Activated T-helper 2 cell treated with anti-CD3 and anti-CD28 coated beads, Interferon-gamma antibody, Interleukin-2, Interleukin-4, amounts not matched to agents 10 μg/mL and 5 μg/mL and 100 μg/mL, durations not matched to agents 14 hours and 24 hours and 36 hours (primary cell): ENCODE measurements at regions not wholly inside any gene's neighbourhood (a gene's known extent, or its start where the extent isn't known, plus 50 kb on each side); places are given as distances from the start of the nearest gene placed in this dataset.
"Not testable (repeated sequence)": the region's sequence is repeated elsewhere in the genome, so short reads cannot be mapped to it uniquely, and the experiment has no call there.

Experiments used
- DNase-seq: peaks from one replicate; pipeline ENCODE4 v3.0.0; 2021; ENCODE audit warnings: low spot score
- H3K27ac Mint-ChIP-seq: one replicate; pipeline ENCODE4 v1.8.0; 2021; ENCODE audit warnings: mixed read lengths
- H3K27me3 Mint-ChIP-seq: one replicate; pipeline ENCODE4 v1.8.0; 2021; ENCODE audit warnings: low read depth, mixed read lengths
- H3K36me3 Mint-ChIP-seq: one replicate; pipeline ENCODE4 v1.8.0; 2021; ENCODE audit warnings: low read depth, mixed read lengths
- H3K4me1 Mint-ChIP-seq: one replicate; pipeline ENCODE4 v1.8.0; 2021; ENCODE audit warnings: low read depth, mixed read lengths
- H3K4me3 Mint-ChIP-seq: one replicate; pipeline ENCODE4 v1.8.0; 2021; ENCODE audit warnings: low read depth, mild to moderate bottlenecking, moderate library complexity, mixed read lengths
- H3K9me3 Mint-ChIP-seq: one replicate; pipeline ENCODE4 v1.8.0; 2021; ENCODE audit warnings: mixed read lengths
- intact Hi-C: fragments of 100-400 bp; cut with micrococcal nuclease; formaldehyde crosslinking; loops from one replicate; pipeline ENCODE4 v1.15.1; 2023

- intact Hi-C loops, result no loop called here
- Mint-ChIP-seq H3K9me3 (peaks cover 4% of the 10 kb centered on the region), H3K4me1 (no peaks in the 10 kb centered on the region), H3K27me3 (no peaks in the 10 kb centered on the region), H3K27ac (no peak overlapping the region), H3K4me3 (no peak overlapping the region), H3K36me3 (no peaks in the 10 kb centered on the region)
- no peak for DNase-seq
Observed at GRCh38 chr9:106143781-106144180, 449.4 kb downstream of the TMEM38B start.

GRCh38 chr9:106146066-106146840 lies 451.9 kb downstream of the TMEM38B start:
- Mint-ChIP-seq H3K36me3 (no peaks in the 10 kb centered on the region), H3K4me1 (no peaks in the 10 kb centered on the region), H3K4me3 (no peak overlapping the region), H3K9me3 (peaks cover 4% of the 10 kb centered on the region), H3K27ac (no peak overlapping the region), H3K27me3 (no peaks in the 10 kb centered on the region)
- DNase-seq, result no peak
- intact Hi-C loops, result no loop called here

- no peak for DNase-seq
- H3K27ac Mint-ChIP-seq, result no peak overlapping the region
- H3K4me3 Mint-ChIP-seq, result no peak overlapping the region
- no peaks in the 10 kb centered on the region for H3K36me3 Mint-ChIP-seq
- intact Hi-C loops, result no loop called here
- no peaks in the 10 kb centered on the region for H3K4me1 Mint-ChIP-seq
- H3K9me3 Mint-ChIP-seq, result peaks cover 2% of the 10 kb centered on the region
- no peaks in the 10 kb centered on the region for H3K27me3 Mint-ChIP-seq
Observed at GRCh38 chr9:106146886-106147285, 452.5 kb downstream of the TMEM38B start.

- H3K36me3 Mint-ChIP-seq, result no peaks in the 10 kb centered on the region
- H3K4me1 Mint-ChIP-seq, result no peaks in the 10 kb centered on the region
- no peaks in the 10 kb centered on the region for H3K27me3 Mint-ChIP-seq
- no peak overlapping the region for H3K27ac Mint-ChIP-seq
- DNase-seq, result no peak
- intact Hi-C loops, result no loop called here
- no peak overlapping the region for H3K4me3 Mint-ChIP-seq
- no peaks in the 10 kb centered on the region for H3K9me3 Mint-ChIP-seq
Observed at GRCh38 chr9:106149956-106150355, 455.6 kb downstream of the TMEM38B start.

GRCh38 chr9:106156465-106156864 lies 462.1 kb downstream of the TMEM38B start:
- Mint-ChIP-seq H3K27ac (no peak overlapping the region), H3K27me3 (no peaks in the 10 kb centered on the region), H3K4me3 (no peak overlapping the region), H3K4me1 (no peaks in the 10 kb centered on the region), H3K36me3 (no peaks in the 10 kb centered on the region), H3K9me3 (peaks cover 16% of the 10 kb centered on the region)
- intact Hi-C loops, result no loop called here
- DNase-seq, result no peak

GRCh38 chr9:106172265-106172664 lies 477.9 kb downstream of the TMEM38B start:
- Mint-ChIP-seq H3K27ac (no peak overlapping the region), H3K4me1 (no peaks in the 10 kb centered on the region), H3K4me3 (no peak overlapping the region), H3K9me3 (peaks cover 16% of the 10 kb centered on the region), H3K27me3 (no peaks in the 10 kb centered on the region), H3K36me3 (no peaks in the 10 kb centered on the region)
- intact Hi-C loops, result no loop called here
- DNase-seq, result no peak

- Mint-ChIP-seq H3K4me3 (no peak overlapping the region), H3K9me3 (peaks cover 18% of the 10 kb centered on the region), H3K27me3 (no peaks in the 10 kb centered on the region), H3K36me3 (no peaks in the 10 kb centered on the region), H3K27ac (no peak overlapping the region), H3K4me1 (no peaks in the 10 kb centered on the region)
- intact Hi-C loops, result no loop called here
- DNase-seq, result no peak
Observed at GRCh38 chr9:106174346-106174745, 480.0 kb downstream of the TMEM38B start.

GRCh38 chr9:106177216-106177615 lies 482.9 kb downstream of the TMEM38B start:
- H3K4me1 Mint-ChIP-seq, result no peaks in the 10 kb centered on the region
- intact Hi-C loops, result no loop called here
- no peak overlapping the region for H3K4me3 Mint-ChIP-seq
- H3K36me3 Mint-ChIP-seq, result no peaks in the 10 kb centered on the region
- no peaks in the 10 kb centered on the region for H3K27me3 Mint-ChIP-seq
- peaks cover 4% of the 10 kb centered on the region for H3K9me3 Mint-ChIP-seq
- DNase-seq, result no peak
- H3K27ac Mint-ChIP-seq, result no peak overlapping the region

GRCh38 chr9:106179191-106179590 lies 484.9 kb downstream of the TMEM38B start:
- Mint-ChIP-seq H3K36me3 (no peaks in the 10 kb centered on the region), H3K27me3 (no peaks in the 10 kb centered on the region), H3K9me3 (peaks cover 4% of the 10 kb centered on the region), H3K4me1 (no peaks in the 10 kb centered on the region), H3K27ac (no peak overlapping the region), H3K4me3 (no peak overlapping the region)
- intact Hi-C loops, result no loop called here
- no peak for DNase-seq

- intact Hi-C loops, H3K4me1 Mint-ChIP-seq, H3K4me3 Mint-ChIP-seq, H3K36me3 Mint-ChIP-seq, H3K27me3 Mint-ChIP-seq, H3K27ac Mint-ChIP-seq, DNase-seq: not testable (repeated sequence)
- H3K9me3 Mint-ChIP-seq, result peaks cover 38% of the 10 kb centered on the region
Observed at GRCh38 chr9:106203815-106204516, 509.6 kb downstream of the TMEM38B start.

- H3K9me3 Mint-ChIP-seq, result peaks cover 29% of the 10 kb centered on the region
- no peak overlapping the region for H3K4me3 Mint-ChIP-seq
- intact Hi-C loops, result no loop called here
- no peaks in the 10 kb centered on the region for H3K4me1 Mint-ChIP-seq
- no peak overlapping the region for H3K27ac Mint-ChIP-seq
- H3K27me3 Mint-ChIP-seq, result no peaks in the 10 kb centered on the region
- DNase-seq, result no peak
- no peaks in the 10 kb centered on the region for H3K36me3 Mint-ChIP-seq
Observed at GRCh38 chr9:106207298-106207697, 513.0 kb downstream of the TMEM38B start.

- no peaks in the 10 kb centered on the region for H3K36me3 Mint-ChIP-seq
- no peak for DNase-seq
- H3K27me3 Mint-ChIP-seq, result no peaks in the 10 kb centered on the region
- no peaks in the 10 kb centered on the region for H3K4me1 Mint-ChIP-seq
- intact Hi-C loops, result no loop called here
- H3K27ac Mint-ChIP-seq, result no peak overlapping the region
- H3K9me3 Mint-ChIP-seq, result peaks cover 6% of the 10 kb centered on the region
- H3K4me3 Mint-ChIP-seq, result no peak overlapping the region
Observed at GRCh38 chr9:106218427-106218826, 524.1 kb downstream of the TMEM38B start.

- DNase-seq, result no peak
- no peaks in the 10 kb centered on the region for H3K36me3 Mint-ChIP-seq
- H3K27me3 Mint-ChIP-seq, result no peaks in the 10 kb centered on the region
- intact Hi-C loops, result no loop called here
- no peak overlapping the region for H3K27ac Mint-ChIP-seq
- H3K9me3 Mint-ChIP-seq, result peaks cover 6% of the 10 kb centered on the region
- H3K4me3 Mint-ChIP-seq, result no peak overlapping the region
- no peaks in the 10 kb centered on the region for H3K4me1 Mint-ChIP-seq
Observed at GRCh38 chr9:106218854-106219253, 524.5 kb downstream of the TMEM38B start.
